ENCODE measurements at regions not wholly inside any gene's neighbourhood (a gene's known extent, or its start where the extent isn't known, plus 50 kb on each side); places are given as distances from the start of the nearest gene placed in this dataset.

- no peak for TF ChIP-seq POLR2A (IDR thresholded peaks at IDR 0.05)
- no peak for TF ChIP-seq CTCF (IDR thresholded peaks at IDR 0.05)
Observed at GRCh38 chr7:96823274-96823673, 113.6 kb upstream of the SEM1 start.
